GM21529 (cell line): ENCODE measurements at regions not wholly inside any gene's neighbourhood (a gene's known extent, or its start where the extent isn't known, plus 50 kb on each side); places are given as distances from the start of the nearest gene placed in this dataset.
"Not testable (repeated sequence)": the region's sequence is repeated elsewhere in the genome, so short reads cannot be mapped to it uniquely, and the experiment has no call there.

Experiments used
- ATAC-seq: cut with Tn5 transposase; IDR thresholded peaks from one replicate; pipeline ENCODE4 v1.9.1; 2021; ENCODE audit not compliant: unreplicated experiment

GRCh38 chr15:60257591-60258159, 140.1 kb downstream of the ANXA2 start:
- no peak for ATAC-seq

GRCh38 chr15:60259469-60259868, 138.3 kb downstream of the ANXA2 start:
- no peak for ATAC-seq

- no peak for ATAC-seq
These were observed 133.7 kb downstream of the ANXA2 start for GRCh38 chr15:60264088-60264487.

- ATAC-seq = no peak
These were observed 133.2 kb downstream of the ANXA2 start for GRCh38 chr15:60264566-60264965.

GRCh38 chr15:60265057-60265456, 132.7 kb downstream of the ANXA2 start:
- no peak for ATAC-seq

GRCh38 chr15:60272623-60273022, 125.2 kb downstream of the ANXA2 start:
- ATAC-seq = no peak

- ATAC-seq = no peak
These were observed 122.2 kb downstream of the ANXA2 start for GRCh38 chr15:60275624-60276023.

- ATAC-seq = no peak
These were observed 118.9 kb downstream of the ANXA2 start for GRCh38 chr15:60278879-60279278.

- no peak for ATAC-seq
These were observed 117.5 kb downstream of the ANXA2 start for GRCh38 chr15:60280259-60280658.

- ATAC-seq = no peak
These were observed 113.8 kb downstream of the ANXA2 start for GRCh38 chr15:60283936-60284335.

- not testable (repeated sequence) for ATAC-seq
These were observed 101.9 kb downstream of the ANXA2 start for GRCh38 chr15:60295901-60296300.

GRCh38 chr15:60297047-60297446, 100.7 kb downstream of the ANXA2 start:
- no peak for ATAC-seq
